SK-N-SH (cell line): ENCODE measurements at regions not wholly inside any gene's neighbourhood (a gene's known extent, or its start where the extent isn't known, plus 50 kb on each side); places are given as distances from the start of the nearest gene placed in this dataset.
A peak's percentile ranks its signal among the peaks of the same experiment; 100 is the strongest.

Experiments used
- CTCF ChIA-PET: fragments of 300-600, 350-600 bp; formaldehyde crosslinking; extraction: SDS; loops from one replicate; lab custom pipeline; 2021; lab: Yijun Ruan, JAX
- POLR2A ChIA-PET: fragments of 350-600 bp; sonication (Branson Sonifier 250); formaldehyde crosslinking; extraction: SDS; loops from one replicate; lab custom pipeline; 2020; ENCODE audit warnings: antibody characterized with exemption, inconsistent platforms; lab: Yijun Ruan, JAX
- DNase-seq: peaks from one replicate; pipeline ENCODE4 v3.0.0; 2012
- H2AFZ ChIP-seq: fragments of 200-600 bp; sonication (generic); 2 replicates; pipeline ENCODE4 v1.8.1; 2016; ENCODE audit warnings: antibody characterized with exemption, mild to moderate bottlenecking, low read depth
- H3F3A ChIP-seq: fragments of 200-600 bp; sonication (generic); replicated peaks from 2 replicates; pipeline ENCODE3; 2016; ENCODE audit warnings: antibody characterized with exemption, mild to moderate bottlenecking; ENCODE audit not compliant: insufficient read depth
- H3K27ac ChIP-seq, 2 experiments: fragments of 200-500 bp in 1 of 2; fragments of 200-600 bp in 1 of 2; sonication (Bioruptor generic) in 1 of 2; sonication (generic), shearing (Covaris generic) in 1 of 2; 2 replicates each; pipeline versions ENCODE4 v1.5.1 to v1.6.1; 2014 to 2016; ENCODE audit warnings: low read depth in 2 of 2, inconsistent platforms in 1 of 2, low read length in 1 of 2, mild to moderate bottlenecking in 1 of 2, mixed read lengths in 1 of 2
- H3K27me3 ChIP-seq: fragments of 200-600 bp; sonication (generic), shearing (Covaris generic); 2 replicates; pipeline ENCODE4 v1.6.1; 2016; ENCODE audit warnings: mixed run types; ENCODE audit not compliant: insufficient read depth
- H3K36me3 ChIP-seq, 2 experiments: fragments of 200-500 bp in 1 of 2; fragments of 200-600 bp in 1 of 2; sonication (Bioruptor generic) in 1 of 2; sonication (generic) in 1 of 2; replicated peaks in 1 of 2; 2 replicates each; pipeline versions ENCODE3 to v1.5.1; 2014 to 2016; ENCODE audit warnings: low read length in 1 of 2, mild to moderate bottlenecking in 1 of 2; ENCODE audit not compliant: insufficient read depth in 2 of 2, control insufficient read depth in 1 of 2
- H3K4me1 ChIP-seq, 2 experiments: fragments of 200-500 bp in 1 of 2; fragments of 200-600 bp in 1 of 2; sonication (Bioruptor generic) in 1 of 2; sonication (generic), shearing (Covaris generic) in 1 of 2; 2 replicates each; pipeline versions ENCODE4 v1.5.1 to v1.6.1; 2014 to 2016; ENCODE audit warnings: low read depth in 1 of 2, low read length in 1 of 2, mixed run types in 1 of 2; ENCODE audit not compliant: insufficient read depth in 2 of 2, control insufficient read depth in 1 of 2
- H3K4me2 ChIP-seq: fragments of 200-600 bp; sonication (generic), shearing (Covaris generic); 2 replicates; pipeline ENCODE4 v1.6.1; 2017; ENCODE audit warnings: mixed run types
- H3K4me3 ChIP-seq, 2 experiments: fragments of 200-500 bp in 1 of 2; fragments of 200-600 bp in 1 of 2; sonication (Bioruptor generic) in 1 of 2; sonication (generic), shearing (Covaris generic) in 1 of 2; 2 replicates each; pipeline versions ENCODE4 v1.5.1 to v1.8.1; 2014 to 2016; ENCODE audit warnings: low read depth in 2 of 2, inconsistent platforms in 1 of 2, low read length in 1 of 2, mild to moderate bottlenecking in 1 of 2, mixed read lengths in 1 of 2, moderate library complexity in 1 of 2
- H3K79me2 ChIP-seq: fragments of 200-600 bp; sonication (generic); 2 replicates; pipeline ENCODE4 v1.8.1; 2017; ENCODE audit warnings: mild to moderate bottlenecking; ENCODE audit not compliant: insufficient read depth
- H3K9ac ChIP-seq: fragments of 200-600 bp; sonication (generic); 2 replicates; pipeline ENCODE4 v1.6.1; 2017; ENCODE audit warnings: mixed run types
- H3K9me2 ChIP-seq: fragments of 200-600 bp; sonication (generic); 2 replicates; pipeline ENCODE4 v1.6.1; 2017; ENCODE audit warnings: mixed run types
- H3K9me3 ChIP-seq: fragments of 200-600 bp; sonication (generic); 2 replicates; pipeline ENCODE4 v1.6.1; 2017; ENCODE audit warnings: mixed run types, mild to moderate bottlenecking, moderate library complexity
- H4K20me1 ChIP-seq: fragments of 200-600 bp; sonication (generic); 2 replicates; pipeline ENCODE4 v1.6.1; 2017; ENCODE audit warnings: mild to moderate bottlenecking, mixed run types; ENCODE audit not compliant: insufficient read depth
- CHD2 ChIP-seq: fragments of 150-350 bp; IDR thresholded peaks from 2 replicates; pipeline ENCODE4 v1.6.1; 2018; ENCODE audit warnings: low read length; ENCODE audit not compliant: partially characterized antibody
- ELF1 ChIP-seq: IDR thresholded peaks from 2 replicates; pipeline ENCODE4 v1.4.0; 2012
- EP300 ChIP-seq, 2 experiments: IDR thresholded peaks; 2 replicates each; pipeline versions ENCODE4 v1.4.0 to v1.6.1; 2012; ENCODE audit warnings: borderline replicate concordance in 1 of 2, low read depth in 1 of 2, low read length in 1 of 2
- EZH2phosphoT487 ChIP-seq: fragments of 200-600 bp; sonication (generic); IDR thresholded peaks from 2 replicates; pipeline ENCODE4 v1.6.1; 2017; ENCODE audit warnings: low read depth, mixed run types, mild to moderate bottlenecking, antibody characterized with exemption, moderate library complexity, borderline replicate concordance
- FOSL2 ChIP-seq: IDR thresholded peaks from 2 replicates; pipeline ENCODE4 v1.4.0; 2012; ENCODE audit warnings: low read depth, mild to moderate bottlenecking, moderate library complexity, borderline replicate concordance
- FOXJ3 ChIP-seq: sonication (generic); formaldehyde crosslinking; IDR thresholded peaks from 2 replicates; pipeline ENCODE4 v1.5.1; 2020; ENCODE audit warnings: mild to moderate bottlenecking, missing genetic modification reagents
- FOXM1 ChIP-seq: IDR thresholded peaks from 2 replicates; pipeline ENCODE4 v1.4.0; 2012; ENCODE audit warnings: low read depth, mild to moderate bottlenecking
- GATA2 ChIP-seq: sonication (generic); formaldehyde crosslinking; IDR thresholded peaks from 2 replicates; pipeline ENCODE4 v1.5.0; 2020; ENCODE audit warnings: mild to moderate bottlenecking, missing genetic modification reagents
- MEF2A ChIP-seq: IDR thresholded peaks from 2 replicates; pipeline ENCODE4 v1.4.0; 2012; ENCODE audit warnings: low read depth, borderline replicate concordance
- POLR2AphosphoS5 ChIP-seq: IDR thresholded peaks from 2 replicates; pipeline ENCODE4 v1.6.1; 2012; ENCODE audit warnings: low read depth, low read length
- RCOR1 ChIP-seq: fragments of 150-350 bp; IDR thresholded peaks from 2 replicates; pipeline ENCODE4 v1.6.1; 2017; ENCODE audit warnings: antibody characterized with exemption, low read length
- RFX5 ChIP-seq: IDR thresholded peaks from 2 replicates; pipeline ENCODE4 v1.6.1; 2012; ENCODE audit warnings: mild to moderate bottlenecking, improper control_type of control experiment, low read length
- RXRA ChIP-seq: IDR thresholded peaks from 2 replicates; pipeline ENCODE4 v1.4.0; 2012; ENCODE audit warnings: low read depth, mild to moderate bottlenecking, borderline replicate concordance
- SMC3 ChIP-seq: IDR thresholded peaks from 2 replicates; pipeline ENCODE4 v1.6.1; 2012; ENCODE audit warnings: low read depth, low read length, improper control_type of control experiment
- TCF12 ChIP-seq: IDR thresholded peaks from 2 replicates; pipeline ENCODE4 v1.4.0; 2012
- YY1 ChIP-seq: IDR thresholded peaks from 2 replicates; pipeline ENCODE4 v1.4.0; 2012; ENCODE audit warnings: low read depth, mild to moderate bottlenecking
- WGBS: methylation state at CpG from one replicate; pipeline ENCODE4 v1.1.6; 2017; ENCODE audit warnings: low lambda C conversion rate; 5-methylcytosine and 5-hydroxymethylcytosine counted together
- TF ChIP-seq, protein P1 (sequence below): fragments of 150-350 bp; IDR thresholded peaks from 2 replicates; pipeline ENCODE4 v1.6.1; 2017; ENCODE audit warnings: antibody characterized with exemption, low read length, low read depth, borderline replicate concordance
- TF ChIP-seq, protein P2 (sequence below): fragments of 200-600 bp; sonication (generic); IDR thresholded peaks from 2 replicates; pipeline ENCODE4 v1.6.1; 2017; ENCODE audit warnings: antibody characterized with exemption, mild to moderate bottlenecking, moderate library complexity
- TF ChIP-seq, protein P3 (sequence below): IDR thresholded peaks from 2 replicates; pipeline ENCODE4 v1.4.0; 2012; ENCODE audit warnings: low read depth

DNA sequence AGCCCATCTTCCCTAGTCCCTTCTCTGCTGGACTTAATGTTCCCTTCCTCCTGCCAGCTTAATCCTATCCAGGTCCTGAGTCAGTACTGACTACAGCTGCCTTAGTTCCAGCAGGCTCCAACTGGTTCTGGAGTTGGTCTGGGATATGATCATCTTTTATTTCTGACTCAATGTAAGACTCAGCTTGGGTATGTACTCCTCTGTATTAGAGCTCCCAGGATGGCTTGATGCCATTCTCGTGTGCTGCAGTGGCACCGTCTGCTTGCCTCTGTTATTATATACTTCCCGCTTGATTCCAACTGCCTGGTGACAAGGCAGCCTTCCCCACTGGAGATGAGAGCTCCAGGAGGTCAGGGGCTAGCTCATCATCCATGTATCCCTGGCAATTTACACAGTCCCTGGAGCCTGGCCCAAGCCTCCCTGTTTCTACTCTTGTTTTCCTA lies 164.4 kb upstream of the DPT start:
- POLR2A ChIA-PET: no interaction called here
- Histone ChIP-seq H3K27me3 (no peaks in the 10 kb centered on the region), H3K9ac (no peak overlapping the region), H3K9me2 (no peaks in the 10 kb centered on the region), H3K4me1 (peaks cover 0 to 2% of the 10 kb centered on the region in 2 experiments; a peak in 2 of 4 replicates), H3K36me3 (no peaks in the 10 kb centered on the region), H4K20me1 (no peaks in the 10 kb centered on the region), H3K9me3 (no peaks in the 10 kb centered on the region), H3F3A (peaks cover 5% of the 10 kb centered on the region), H3K4me2 (no peak overlapping the region), H3K79me2 (no peaks in the 10 kb centered on the region), H3K27ac (peak overlapping the region in 1 of 2 experiments; percentile 35; a peak in 2 of 4 replicates), H3K4me3 (no peak overlapping the region), H2AFZ (peak overlapping the region; percentile 47; the same call in 1 of the 2 replicates)
- 79% methylated on average over 3 of the region's 3 CpGs for WGBS
- CTCF ChIA-PET: no interaction called here
- DNase-seq: no peak
- TF ChIP-seq YY1 (no peak), RCOR1 (no peak), EP300 (IDR thresholded peaks at IDR 0.05; ENCODE audit: borderline replicate concordance in 1 of 2, low read depth in 1 of 2, low read length in 1 of 2) (no peak), RXRA (no peak), FOSL2 (no peak), CHD2 (no peak), RFX5 (no peak), FOXJ3 (CRISPR knock-in tag) (no peak), FOXM1 (no peak), GATA2 (CRISPR knock-in tag) (no peak), SMC3 (no peak), MEF2A (no peak), POLR2AphosphoS5 (no peak), EZH2phosphoT487 (no peak), TCF12 (no peak), ELF1 (no peak)
- TF ChIP-seq, protein P1, sequence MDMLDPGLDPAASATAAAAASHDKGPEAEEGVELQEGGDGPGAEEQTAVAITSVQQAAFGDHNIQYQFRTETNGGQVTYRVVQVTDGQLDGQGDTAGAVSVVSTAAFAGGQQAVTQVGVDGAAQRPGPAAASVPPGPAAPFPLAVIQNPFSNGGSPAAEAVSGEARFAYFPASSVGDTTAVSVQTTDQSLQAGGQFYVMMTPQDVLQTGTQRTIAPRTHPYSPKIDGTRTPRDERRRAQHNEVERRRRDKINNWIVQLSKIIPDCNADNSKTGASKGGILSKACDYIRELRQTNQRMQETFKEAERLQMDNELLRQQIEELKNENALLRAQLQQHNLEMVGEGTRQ: no peak
- TF ChIP-seq, protein P2, sequence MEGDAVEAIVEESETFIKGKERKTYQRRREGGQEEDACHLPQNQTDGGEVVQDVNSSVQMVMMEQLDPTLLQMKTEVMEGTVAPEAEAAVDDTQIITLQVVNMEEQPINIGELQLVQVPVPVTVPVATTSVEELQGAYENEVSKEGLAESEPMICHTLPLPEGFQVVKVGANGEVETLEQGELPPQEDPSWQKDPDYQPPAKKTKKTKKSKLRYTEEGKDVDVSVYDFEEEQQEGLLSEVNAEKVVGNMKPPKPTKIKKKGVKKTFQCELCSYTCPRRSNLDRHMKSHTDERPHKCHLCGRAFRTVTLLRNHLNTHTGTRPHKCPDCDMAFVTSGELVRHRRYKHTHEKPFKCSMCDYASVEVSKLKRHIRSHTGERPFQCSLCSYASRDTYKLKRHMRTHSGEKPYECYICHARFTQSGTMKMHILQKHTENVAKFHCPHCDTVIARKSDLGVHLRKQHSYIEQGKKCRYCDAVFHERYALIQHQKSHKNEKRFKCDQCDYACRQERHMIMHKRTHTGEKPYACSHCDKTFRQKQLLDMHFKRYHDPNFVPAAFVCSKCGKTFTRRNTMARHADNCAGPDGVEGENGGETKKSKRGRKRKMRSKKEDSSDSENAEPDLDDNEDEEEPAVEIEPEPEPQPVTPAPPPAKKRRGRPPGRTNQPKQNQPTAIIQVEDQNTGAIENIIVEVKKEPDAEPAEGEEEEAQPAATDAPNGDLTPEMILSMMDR: no peak
- TF ChIP-seq, protein P3, sequence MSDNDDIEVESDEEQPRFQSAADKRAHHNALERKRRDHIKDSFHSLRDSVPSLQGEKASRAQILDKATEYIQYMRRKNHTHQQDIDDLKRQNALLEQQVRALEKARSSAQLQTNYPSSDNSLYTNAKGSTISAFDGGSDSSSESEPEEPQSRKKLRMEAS: no peak
